Mesenchymal stem cell (in vitro differentiated cells and primary cell): ENCODE measurements at regions not wholly inside any gene's neighbourhood (a gene's known extent, or its start where the extent isn't known, plus 50 kb on each side); places are given as distances from the start of the nearest gene placed in this dataset.

ENCODE experiments used
- DNase-seq: peaks from one replicate; pipeline ENCODE4 v3.0.0-alpha.2; 2013
- H2AFZ ChIP-seq: one replicate; pipeline ENCODE4 v1.6.1; 2013; ENCODE audit warnings: low read depth, mild to moderate bottlenecking, control low read depth, inconsistent platforms, low read length, moderate library complexity
- H2AK5ac ChIP-seq: 2 replicates; pipeline ENCODE4 v1.6.1; 2013; ENCODE audit warnings: low read length, moderate library complexity, mild to moderate bottlenecking, inconsistent platforms; ENCODE audit not compliant: severe bottlenecking
- H2BK120ac ChIP-seq: one replicate; pipeline ENCODE4 v1.6.1; 2013; ENCODE audit warnings: low read depth, mild to moderate bottlenecking, inconsistent platforms, low read length, moderate library complexity
- H2BK12ac ChIP-seq, 2 experiments: one replicate each; pipeline ENCODE4 v1.6.1; 2013; ENCODE audit warnings: inconsistent platforms in 2 of 2, low read length in 2 of 2, mild to moderate bottlenecking in 2 of 2, moderate library complexity in 2 of 2, control low read depth in 1 of 2
- H2BK15ac ChIP-seq: one replicate; pipeline ENCODE4 v1.6.1; 2013; ENCODE audit warnings: mild to moderate bottlenecking, low read depth, inconsistent platforms; ENCODE audit not compliant: poor library complexity, severe bottlenecking
- H2BK5ac ChIP-seq: 2 replicates; pipeline ENCODE4 v1.6.1; 2013; ENCODE audit warnings: low read depth, mild to moderate bottlenecking, low read length, control low read depth, inconsistent platforms; ENCODE audit not compliant: poor library complexity, severe bottlenecking
- H3K14ac ChIP-seq, 2 experiments: one replicate each; pipeline ENCODE4 v1.6.1; 2013; ENCODE audit warnings: inconsistent platforms in 2 of 2, low read length in 2 of 2, control low read depth in 1 of 2, mild to moderate bottlenecking in 1 of 2, moderate library complexity in 1 of 2
- H3K18ac ChIP-seq, 2 experiments: one replicate each; pipeline ENCODE4 v1.6.1; 2013; ENCODE audit warnings: inconsistent platforms in 2 of 2, low read length in 2 of 2, control low read depth in 1 of 2, low read depth in 1 of 2, mild to moderate bottlenecking in 1 of 2
- H3K23ac ChIP-seq, 2 experiments: one replicate each; pipeline ENCODE4 v1.6.1; 2013; ENCODE audit warnings: inconsistent platforms in 2 of 2, low read length in 2 of 2, mild to moderate bottlenecking in 2 of 2, moderate library complexity in 2 of 2, control low read depth in 1 of 2
- H3K27ac ChIP-seq: 2 replicates; pipeline ENCODE4 v1.5.1; 2013; ENCODE audit warnings: mild to moderate bottlenecking, moderate library complexity, low read length, control low read depth, inconsistent platforms; ENCODE audit not compliant: poor library complexity, severe bottlenecking
- H3K27me3 ChIP-seq, 2 experiments: 2 replicates each; pipeline versions ENCODE4 v1.6.1 to v1.7.0; 2013; ENCODE audit warnings: low read length in 2 of 2, mild to moderate bottlenecking in 2 of 2, moderate library complexity in 2 of 2, control low read depth in 1 of 2, inconsistent platforms in 1 of 2; ENCODE audit not compliant: control insufficient read depth in 1 of 2, insufficient read depth in 1 of 2
- H3K36me3 ChIP-seq, 2 experiments: 2 replicates each; pipeline versions ENCODE4 v1.6.1 to v1.7.0; 2013; ENCODE audit warnings: low read length in 2 of 2, control low read depth in 1 of 2, inconsistent platforms in 1 of 2, low read depth in 1 of 2, mild to moderate bottlenecking in 1 of 2; ENCODE audit not compliant: insufficient read depth in 2 of 2, control insufficient read depth in 1 of 2
- H3K4ac ChIP-seq, 2 experiments: one replicate each; pipeline ENCODE4 v1.6.1; 2013; ENCODE audit warnings: inconsistent platforms in 2 of 2, low read length in 2 of 2, mild to moderate bottlenecking in 2 of 2, moderate library complexity in 2 of 2, control low read depth in 1 of 2, low read depth in 1 of 2
- H3K4me1 ChIP-seq: 2 replicates; pipeline ENCODE4 v1.6.1; 2013; ENCODE audit warnings: low read depth, low read length, control low read depth; ENCODE audit not compliant: control insufficient read depth, insufficient read depth
- H3K4me2 ChIP-seq: 2 replicates; pipeline ENCODE4 v1.6.1; 2013; ENCODE audit warnings: low read length, mild to moderate bottlenecking, inconsistent platforms; ENCODE audit not compliant: poor library complexity, severe bottlenecking
- H3K4me3 ChIP-seq, 2 experiments: 2 replicates each; pipeline versions ENCODE4 v1.5.1 to v1.7.0; 2013; ENCODE audit warnings: low read length in 2 of 2, mild to moderate bottlenecking in 2 of 2, control low read depth in 1 of 2, low read depth in 1 of 2; ENCODE audit not compliant: insufficient read depth in 1 of 2
- H3K79me1 ChIP-seq: replicated peaks from 2 replicates; pipeline ENCODE4 v1.6.1; 2013; ENCODE audit warnings: mild to moderate bottlenecking, control low read depth, low read length, inconsistent platforms; ENCODE audit not compliant: poor library complexity, severe bottlenecking
- H3K9ac ChIP-seq: 2 replicates; pipeline ENCODE4 v1.7.0; 2013; ENCODE audit warnings: mild to moderate bottlenecking, low read length, moderate library complexity
- H3K9me3 ChIP-seq: 2 replicates; pipeline ENCODE4 v1.7.0; 2013; ENCODE audit warnings: mild to moderate bottlenecking, low read length; ENCODE audit not compliant: control insufficient read depth
- H4K8ac ChIP-seq: one replicate; pipeline ENCODE4 v1.6.1; 2013; ENCODE audit warnings: inconsistent platforms, mild to moderate bottlenecking, low read length, moderate library complexity
- H4K91ac ChIP-seq: one replicate; pipeline ENCODE4 v1.6.1; 2013; ENCODE audit warnings: mild to moderate bottlenecking, low read length, inconsistent platforms
- WGBS: methylation state at CpG from one replicate; pipeline ENCODE4 v1.1.7; 2013; ENCODE audit warnings: mixed read lengths; 5-methylcytosine and 5-hydroxymethylcytosine counted together

DNA sequence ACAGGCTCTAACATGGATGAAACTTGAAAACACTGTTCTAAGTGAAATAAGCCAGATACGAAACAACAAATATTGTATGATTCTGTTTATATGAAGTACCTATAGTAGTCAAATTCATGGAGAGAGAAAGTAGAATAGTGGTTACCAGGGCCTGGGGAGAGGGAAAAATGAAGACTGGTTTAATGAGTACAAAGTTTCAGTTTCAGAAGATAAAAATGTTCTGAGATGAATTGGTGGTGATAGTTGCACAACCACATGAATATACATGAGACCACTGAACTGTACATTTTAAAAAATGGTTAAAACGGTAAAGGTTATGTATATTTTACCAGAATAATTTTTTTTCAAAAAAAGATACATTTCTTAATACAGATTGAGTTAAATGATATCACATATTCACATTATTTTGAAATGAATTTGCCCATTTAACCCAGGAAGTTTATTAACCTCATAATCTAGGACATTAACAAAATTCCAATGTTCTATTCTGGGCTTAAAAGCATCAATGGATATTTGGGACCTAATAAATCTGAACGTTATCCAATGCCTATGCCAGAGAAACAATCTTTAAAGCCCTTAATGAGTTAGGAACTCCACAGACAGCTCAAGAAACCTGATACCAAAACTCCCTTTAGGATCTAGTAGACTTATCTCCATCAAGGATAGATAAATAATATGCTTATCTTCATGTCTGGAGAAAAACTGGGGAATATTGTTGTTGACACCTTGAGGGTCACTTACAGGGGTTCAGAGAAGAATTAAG is 521.3 kb downstream of the EFNA5 start:
- H3K18ac ChIP-seq: no peak overlapping the region
- no peak overlapping the region for H3K4ac ChIP-seq
- no peak overlapping the region for H3K14ac ChIP-seq
- DNase-seq: no peak
- no peak overlapping the region for H3K4me3 ChIP-seq
- H2BK15ac ChIP-seq: no peak overlapping the region
- H3K4me1 ChIP-seq: no peaks in the 10 kb centered on the region
- H3K36me3 ChIP-seq: no peaks in the 10 kb centered on the region
- no peak overlapping the region for H3K27ac ChIP-seq
- H2AK5ac ChIP-seq: no peak overlapping the region
- H2AFZ ChIP-seq: no peak overlapping the region
- no peak overlapping the region for H2BK120ac ChIP-seq
- H4K91ac ChIP-seq: no peak overlapping the region
- 92% methylated on average over 1 of the region's 3 CpGs for WGBS
- H3K79me1 ChIP-seq: no peaks in the 10 kb centered on the region
- H3K9ac ChIP-seq: no peak overlapping the region
- no peak overlapping the region for H3K4me2 ChIP-seq
- no peak overlapping the region for H2BK12ac ChIP-seq
- H2BK5ac ChIP-seq: no peak overlapping the region
- no peaks in the 10 kb centered on the region for H3K27me3 ChIP-seq
- no peaks in the 10 kb centered on the region for H3K9me3 ChIP-seq
- no peak overlapping the region for H4K8ac ChIP-seq
- H3K23ac ChIP-seq: no peak overlapping the region

DNA sequence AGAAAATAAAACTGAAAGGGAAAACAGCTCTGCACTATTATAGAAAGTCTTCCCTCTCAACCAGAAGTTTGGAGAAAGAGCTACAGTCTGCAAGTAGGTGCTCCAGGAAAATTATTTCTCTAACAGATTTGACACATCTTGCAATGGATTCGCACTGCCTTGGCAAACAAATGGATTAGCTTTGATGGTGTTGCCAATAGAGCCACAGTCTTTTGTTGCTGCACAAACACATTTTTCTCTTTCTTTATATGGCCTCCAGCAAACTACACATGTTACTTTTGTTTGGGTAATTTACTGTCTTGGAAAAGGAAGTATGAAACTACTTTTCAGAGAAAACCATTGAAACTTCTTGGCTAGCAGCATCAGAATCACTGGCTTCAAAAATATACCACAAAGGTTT is 523.1 kb downstream of the EFNA5 start:
- Histone ChIP-seq H2BK15ac (no peak overlapping the region), H3K4me2 (no peak overlapping the region), H3K4me1 (no peaks in the 10 kb centered on the region), H2AK5ac (no peak overlapping the region), H3K4ac (no peak overlapping the region), H4K91ac (no peak overlapping the region), H3K23ac (no peak overlapping the region), H3K27me3 (no peaks in the 10 kb centered on the region), H3K9ac (no peak overlapping the region), H3K9me3 (no peaks in the 10 kb centered on the region), H2BK120ac (no peak overlapping the region), H2BK12ac (no peak overlapping the region), H2AFZ (no peak overlapping the region), H3K18ac (no peak overlapping the region), H3K36me3 (no peaks in the 10 kb centered on the region), H3K27ac (no peak overlapping the region), H3K4me3 (no peak overlapping the region), H3K14ac (no peak overlapping the region), H2BK5ac (no peak overlapping the region), H4K8ac (no peak overlapping the region), H3K79me1 (no peaks in the 10 kb centered on the region)
- no CpG with 5 or more reads among the region's 1 CpG for WGBS
- DNase-seq: no peak

DNA sequence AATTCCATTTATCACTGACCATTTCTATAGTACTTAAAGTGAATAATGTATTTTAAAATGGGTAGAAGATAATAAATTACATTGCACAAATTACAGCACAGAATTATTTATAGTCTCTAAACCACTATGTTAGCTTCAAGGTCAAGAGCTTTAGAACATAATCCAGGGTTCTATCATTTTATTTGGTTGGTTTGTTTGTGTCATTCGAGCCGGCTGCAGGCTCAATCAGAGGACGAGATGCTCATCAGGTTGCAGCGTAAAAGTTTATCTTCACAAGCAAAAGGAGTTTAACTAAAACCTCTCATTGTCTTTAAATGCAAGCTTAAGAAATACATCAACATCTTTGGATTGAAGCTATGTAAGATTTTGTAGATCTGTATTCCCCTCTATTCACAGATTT is 523.8 kb downstream of the EFNA5 start:
- Histone ChIP-seq H2BK120ac (no peak overlapping the region), H3K79me1 (no peaks in the 10 kb centered on the region), H3K4me1 (no peaks in the 10 kb centered on the region), H2AFZ (no peak overlapping the region), H2BK5ac (no peak overlapping the region), H3K36me3 (no peaks in the 10 kb centered on the region), H2BK12ac (no peak overlapping the region), H4K8ac (no peak overlapping the region), H4K91ac (no peak overlapping the region), H3K9me3 (no peaks in the 10 kb centered on the region), H3K4me3 (no peak overlapping the region), H3K4me2 (no peak overlapping the region), H3K23ac (no peak overlapping the region), H2AK5ac (no peak overlapping the region), H2BK15ac (no peak overlapping the region), H3K9ac (no peak overlapping the region), H3K18ac (no peak overlapping the region), H3K27me3 (no peaks in the 10 kb centered on the region), H3K4ac (no peak overlapping the region), H3K27ac (no peak overlapping the region), H3K14ac (no peak overlapping the region)
- DNase-seq: no peak
- 96% methylated on average over 4 of the region's 4 CpGs for WGBS

DNA sequence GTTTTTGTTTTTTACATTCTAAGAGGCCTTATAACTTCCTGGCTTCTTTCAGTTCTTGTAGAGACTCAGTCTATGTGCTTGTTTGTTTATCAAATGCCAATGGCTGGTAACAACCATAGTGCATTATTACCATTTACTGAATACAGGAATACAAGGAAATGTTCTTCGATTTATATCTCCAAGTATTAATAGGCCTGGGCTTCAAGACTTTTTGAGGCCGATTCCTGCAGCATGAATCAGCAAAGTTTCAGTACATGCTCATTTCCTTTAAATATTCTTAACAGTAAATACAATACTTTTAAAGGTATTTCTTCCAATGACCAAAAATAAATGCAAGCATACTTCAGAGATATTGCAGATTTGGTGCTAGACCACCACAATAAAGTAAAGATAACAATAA is 535.3 kb downstream of the EFNA5 start:
- no peaks in the 10 kb centered on the region for H3K27me3 ChIP-seq
- no peak overlapping the region for H2BK120ac ChIP-seq
- H3K27ac ChIP-seq: no peak overlapping the region
- no peak overlapping the region for H2AK5ac ChIP-seq
- no peak overlapping the region for H2BK5ac ChIP-seq
- no peak overlapping the region for H3K4ac ChIP-seq
- H2BK12ac ChIP-seq: no peak overlapping the region
- H4K8ac ChIP-seq: no peak overlapping the region
- no peak overlapping the region for H2BK15ac ChIP-seq
- H3K4me1 ChIP-seq: no peaks in the 10 kb centered on the region
- no peak overlapping the region for H4K91ac ChIP-seq
- H3K23ac ChIP-seq: no peak overlapping the region
- WGBS: no CpG with 5 or more reads among the region's 2 CpGs
- H2AFZ ChIP-seq: no peak overlapping the region
- H3K18ac ChIP-seq: no peak overlapping the region
- no peak overlapping the region for H3K9ac ChIP-seq
- peaks cover 24% of the 10 kb centered on the region for H3K9me3 ChIP-seq
- H3K14ac ChIP-seq: no peak overlapping the region
- DNase-seq: peak; percentile 30
- no peak overlapping the region for H3K4me2 ChIP-seq
- no peak overlapping the region for H3K4me3 ChIP-seq
- H3K79me1 ChIP-seq: no peaks in the 10 kb centered on the region
- no peaks in the 10 kb centered on the region for H3K36me3 ChIP-seq
